DND-41 (cell line): ENCODE measurements at regions not wholly inside any gene's neighbourhood (a gene's known extent, or its start where the extent isn't known, plus 50 kb on each side); places are given as distances from the start of the nearest gene placed in this dataset.
"Not testable (repeated sequence)": the region's sequence is repeated elsewhere in the genome, so short reads cannot be mapped to it uniquely, and the experiment has no call there.

ENCODE experiments used
- EZH2 ChIP-seq: IDR thresholded peaks from 3 replicates; pipeline ENCODE4 v1.6.1; 2012; ENCODE audit warnings: borderline replicate concordance, low read depth, mild to moderate bottlenecking, moderate library complexity, low read length, inconsistent platforms; ENCODE audit not compliant: severe bottlenecking
- TF ChIP-seq, protein P1 (sequence below): IDR thresholded peaks from 2 replicates; pipeline ENCODE4 v1.5.1; 2012; ENCODE audit warnings: borderline replicate concordance, low read length, moderate library complexity, mild to moderate bottlenecking; ENCODE audit not compliant: poor library complexity, severe bottlenecking; ENCODE audit errors: extremely low read depth

- TF ChIP-seq, protein P1, sequence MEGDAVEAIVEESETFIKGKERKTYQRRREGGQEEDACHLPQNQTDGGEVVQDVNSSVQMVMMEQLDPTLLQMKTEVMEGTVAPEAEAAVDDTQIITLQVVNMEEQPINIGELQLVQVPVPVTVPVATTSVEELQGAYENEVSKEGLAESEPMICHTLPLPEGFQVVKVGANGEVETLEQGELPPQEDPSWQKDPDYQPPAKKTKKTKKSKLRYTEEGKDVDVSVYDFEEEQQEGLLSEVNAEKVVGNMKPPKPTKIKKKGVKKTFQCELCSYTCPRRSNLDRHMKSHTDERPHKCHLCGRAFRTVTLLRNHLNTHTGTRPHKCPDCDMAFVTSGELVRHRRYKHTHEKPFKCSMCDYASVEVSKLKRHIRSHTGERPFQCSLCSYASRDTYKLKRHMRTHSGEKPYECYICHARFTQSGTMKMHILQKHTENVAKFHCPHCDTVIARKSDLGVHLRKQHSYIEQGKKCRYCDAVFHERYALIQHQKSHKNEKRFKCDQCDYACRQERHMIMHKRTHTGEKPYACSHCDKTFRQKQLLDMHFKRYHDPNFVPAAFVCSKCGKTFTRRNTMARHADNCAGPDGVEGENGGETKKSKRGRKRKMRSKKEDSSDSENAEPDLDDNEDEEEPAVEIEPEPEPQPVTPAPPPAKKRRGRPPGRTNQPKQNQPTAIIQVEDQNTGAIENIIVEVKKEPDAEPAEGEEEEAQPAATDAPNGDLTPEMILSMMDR = not testable (repeated sequence)
- not testable (repeated sequence) for TF ChIP-seq EZH2
These were observed 236.6 kb downstream of the ANKRD30B start for GRCh38 chr18:14984531-14984930.
